ENCODE measurements at regions not wholly inside any gene's neighbourhood (a gene's known extent, or its start where the extent isn't known, plus 50 kb on each side); places are given as distances from the start of the nearest gene placed in this dataset.

DNA sequence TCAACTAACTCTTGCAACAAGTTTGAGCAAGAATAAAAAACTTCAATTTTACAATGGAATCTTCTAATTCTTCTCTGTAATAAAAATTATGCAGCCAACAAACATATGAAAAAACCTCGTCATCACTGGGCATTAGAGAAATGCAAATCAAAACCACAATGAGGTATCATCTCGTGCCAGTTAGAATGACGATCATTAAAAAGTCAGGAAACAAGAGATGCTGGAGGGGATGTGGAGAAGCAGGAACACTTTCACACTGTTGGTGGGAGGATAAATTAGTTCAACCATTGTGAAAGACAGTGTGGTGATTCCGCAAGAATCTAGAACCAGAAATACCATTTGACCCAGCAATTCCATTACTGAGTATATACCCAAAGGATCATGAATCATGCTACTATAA is 327.5 kb upstream of the LYPLAL1 start:
- 93% methylated on average over 4 of the region's 4 CpGs; no CpG with 5 or more reads in 1 of the 2 experiments for WGBS, 2 experiments (ENCODE audit: extremely low coverage in 1 of 2, insufficient coverage in 1 of 2, insufficient read length in 1 of 2, insufficient replicate concordance in 2 of 2, low coverage in 1 of 2, low lambda C conversion rate in 2 of 2, missing lambda C conversion rate in 1 of 2)
- FAIRE-seq = no peak

More for the DNA sequence above, 327.5 kb upstream of the LYPLAL1 start:
- Histone ChIP-seq H3K79me2 (ENCODE audit: control insufficient read depth in 1 of 2, insufficient read depth in 2 of 2, low read length in 2 of 2) (no peaks in the 10 kb centered on the region), H2BK120ac (replicated peaks; ENCODE audit: low read depth, low read length) (no peak overlapping the region), H3K9ac (replicated peaks in 1 of 4; ENCODE audit: extremely low read depth in 1 of 4, low read depth in 3 of 4, low read length in 3 of 4) (no peak overlapping the region), H3K9me3 (ENCODE audit: insufficient read depth in 2 of 2, low read depth in 1 of 2, low read length in 1 of 2) (no peaks in the 10 kb centered on the region), H3K56ac (replicated peaks; ENCODE audit: insufficient read length, low read depth, low read length) (no peak overlapping the region), H3K23ac (ENCODE audit: insufficient read length) (no peak overlapping the region), H4K20me1 (replicated peaks in 1 of 2; ENCODE audit: control insufficient read depth in 1 of 2, insufficient read depth in 2 of 2, low read length in 2 of 2) (no peaks in the 10 kb centered on the region), H2BK15ac (ENCODE audit: low read length) (no peak overlapping the region), H2BK5ac (ENCODE audit: low read depth, low read length) (no peak overlapping the region), H3K36me3 (ENCODE audit: control insufficient read depth in 2 of 4, insufficient read depth in 4 of 4, low read length in 3 of 4) (no peaks in the 10 kb centered on the region), H4K91ac (replicated peaks; ENCODE audit: insufficient read length, low read length) (no peak overlapping the region), H2AFZ (ENCODE audit: low read length) (no peak overlapping the region), H3K4ac (replicated peaks; ENCODE audit: insufficient read length, low read depth, low read length) (no peak overlapping the region), H3K79me1 (ENCODE audit: low read depth, low read length) (no peaks in the 10 kb centered on the region), H2AK5ac (ENCODE audit: low read depth, low read length) (no peak overlapping the region), H3K4me3 (ENCODE audit: extremely low read depth in 1 of 4, insufficient read depth in 2 of 4, low read depth in 3 of 4, low read length in 4 of 4) (no peak overlapping the region), H3K23me2 (ENCODE audit: low read depth, low read length) (no peaks in the 10 kb centered on the region; the same call in 1 of the 2 replicates), H4K5ac (ENCODE audit: insufficient read length, low read depth, low read length) (no peak overlapping the region), H3K14ac (ENCODE audit: insufficient read length) (no peak overlapping the region), H3K18ac (ENCODE audit: extremely low read depth, low read length) (no peak overlapping the region), H4K8ac (ENCODE audit: extremely low read depth, insufficient read depth, low read length) (no peak overlapping the region), H2BK12ac (ENCODE audit: low read depth, low read length) (no peak overlapping the region), H3K4me1 (replicated peaks in 1 of 4; ENCODE audit: control insufficient read depth in 3 of 4, insufficient read depth in 4 of 4, low read length in 3 of 4) (no peaks in the 10 kb centered on the region), H2BK20ac (ENCODE audit: low read length) (no peak overlapping the region), H3K4me2 (ENCODE audit: insufficient read depth in 1 of 2, low read depth in 2 of 2, low read length in 2 of 2) (no peak overlapping the region), H3K27me3 (replicated peaks in 1 of 4; ENCODE audit: control insufficient read depth in 3 of 4, extremely low read depth in 1 of 4, insufficient read depth in 3 of 4, low read length in 3 of 4) (no peaks in the 10 kb centered on the region), H3K27ac (ENCODE audit: low read depth, low read length) (no peak overlapping the region)
- POLR2A ChIA-PET (ENCODE audit: partially characterized antibody) = no interaction called here
- no peak for DNase-seq (ENCODE audit: low read depth in 1 of 2, low spot score in 2 of 2)
- CTCF ChIA-PET (ENCODE audit: partially characterized antibody) = no interaction called here
- no peak for TF ChIP-seq POLR2AphosphoS5 (IDR thresholded peaks at IDR 0.05; ENCODE audit: low read depth, low read length)
- no peak for TF ChIP-seq GABPA (IDR thresholded peaks at IDR 0.05; ENCODE audit: borderline replicate concordance, insufficient read depth, low read length)
- no peak for TF ChIP-seq SIX5 (IDR thresholded peaks at IDR 0.05; ENCODE audit: low read depth, low read length)
- no peak for TF ChIP-seq SIRT6 (IDR thresholded peaks at IDR 0.05; ENCODE audit: low read length)
- TF ChIP-seq GTF2F1 (IDR thresholded peaks at IDR 0.05; ENCODE audit: borderline replicate concordance, low read depth, low read length) = no peak
- TF ChIP-seq TCF12 (IDR thresholded peaks at IDR 0.05; ENCODE audit: low read depth, low read length) = no peak
- TF ChIP-seq TBP (IDR thresholded peaks at IDR 0.05; ENCODE audit: low read depth, low read length) = no peak
- TF ChIP-seq BACH1 (IDR thresholded peaks at IDR 0.05; ENCODE audit: low read length) = no peak
- no peak for TF ChIP-seq EGR1 (IDR thresholded peaks at IDR 0.05; ENCODE audit: borderline replicate concordance, low read depth, low read length)
- no peak for TF ChIP-seq CTBP2 (IDR thresholded peaks at IDR 0.05; ENCODE audit: borderline replicate concordance, insufficient read depth, insufficient read length, low read length)
